HG03139 (cell line): ENCODE measurements at regions not wholly inside any gene's neighbourhood (a gene's known extent, or its start where the extent isn't known, plus 50 kb on each side); places are given as distances from the start of the nearest gene placed in this dataset.
"Not testable (repeated sequence)": the region's sequence is repeated elsewhere in the genome, so short reads cannot be mapped to it uniquely, and the experiment has no call there.

Experiments used
- ATAC-seq: cut with Tn5 transposase; IDR thresholded peaks from one replicate; pipeline ENCODE4 v1.9.1; 2021; ENCODE audit not compliant: unreplicated experiment

GRCh38 chrX:64853424-64853823, 122.8 kb downstream of the ZC4H2 start:
- ATAC-seq: no peak

- ATAC-seq: no peak
Measured at GRCh38 chrX:64850371-64851082, 125.7 kb downstream of the ZC4H2 start.

- ATAC-seq: no peak
Measured at GRCh38 chrX:64843224-64843623, 133.0 kb downstream of the ZC4H2 start.

DNA sequence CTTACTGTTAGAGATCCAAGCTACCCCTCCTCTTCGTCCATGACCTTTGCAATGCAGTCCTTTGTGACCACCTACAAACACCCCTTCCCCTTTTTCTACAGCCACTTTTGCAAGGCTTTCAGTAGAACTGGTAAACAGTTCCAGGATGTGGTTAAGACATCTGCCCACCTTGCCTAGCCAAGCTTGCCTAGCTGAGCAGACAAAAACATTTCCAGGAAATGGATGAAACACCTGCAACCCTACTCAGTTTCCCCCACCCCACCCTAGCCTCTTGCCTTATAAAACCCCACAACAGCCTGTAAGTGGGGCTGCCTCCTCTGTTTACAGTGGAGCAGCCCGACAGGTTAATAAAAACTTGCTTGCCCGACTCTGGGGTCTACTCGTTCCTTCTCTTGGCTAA, 133.8 kb downstream of the ZC4H2 start:
- ATAC-seq: peak; percentile 70

DNA sequence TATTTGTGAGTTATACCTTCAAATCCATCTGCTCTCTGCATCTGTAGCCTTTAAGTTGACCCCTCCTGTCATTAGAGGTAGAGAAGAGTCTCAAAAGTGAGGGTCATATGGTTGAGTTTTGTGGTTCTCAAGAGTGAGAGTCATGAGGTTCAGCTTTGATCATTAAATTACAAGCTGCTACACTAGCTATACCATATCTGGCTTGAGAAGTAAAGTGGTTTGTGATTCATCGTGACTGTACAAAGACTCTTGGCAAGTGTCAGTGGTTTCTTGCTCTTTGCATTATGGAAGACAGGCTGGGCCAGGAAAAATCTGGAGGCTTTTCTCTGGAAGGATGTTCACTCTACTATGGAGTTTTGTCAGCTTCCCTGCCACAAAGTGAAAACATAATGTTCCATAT, 170.6 kb downstream of the ZC4H2 start:
- no peak for ATAC-seq

- ATAC-seq: no peak
Measured at GRCh38 chrX:64792598-64793337, 183.5 kb downstream of the ZC4H2 start.

DNA sequence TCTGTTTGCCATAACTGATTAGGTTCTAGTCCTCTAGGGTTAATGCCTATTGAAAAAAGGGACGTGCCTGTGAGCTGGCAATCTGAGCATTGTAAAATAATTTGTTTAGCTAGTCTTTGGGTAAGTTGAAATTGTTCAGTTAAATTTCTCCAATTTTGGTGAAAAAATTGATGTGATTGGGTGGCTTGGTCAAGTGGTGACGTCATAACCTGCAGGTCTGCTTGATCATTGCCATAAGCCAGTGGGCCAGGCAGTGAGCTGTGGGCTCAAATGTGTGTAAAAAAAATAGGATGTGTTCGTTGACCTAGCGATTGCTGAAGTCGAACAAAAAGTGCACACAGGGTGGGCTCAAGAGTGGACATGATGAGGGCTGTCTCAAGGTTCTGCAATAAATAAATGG, 193.3 kb downstream of the ZC4H2 start:
- no peak for ATAC-seq

GRCh38 chrX:64758047-64758446, 218.2 kb downstream of the ZC4H2 start:
- no peak for ATAC-seq

- ATAC-seq: no peak
Measured at GRCh38 chrX:64739792-64740378, 236.4 kb downstream of the ZC4H2 start.

GRCh38 chrX:64698317-64698716, 277.9 kb downstream of the ZC4H2 start:
- ATAC-seq: no peak

DNA sequence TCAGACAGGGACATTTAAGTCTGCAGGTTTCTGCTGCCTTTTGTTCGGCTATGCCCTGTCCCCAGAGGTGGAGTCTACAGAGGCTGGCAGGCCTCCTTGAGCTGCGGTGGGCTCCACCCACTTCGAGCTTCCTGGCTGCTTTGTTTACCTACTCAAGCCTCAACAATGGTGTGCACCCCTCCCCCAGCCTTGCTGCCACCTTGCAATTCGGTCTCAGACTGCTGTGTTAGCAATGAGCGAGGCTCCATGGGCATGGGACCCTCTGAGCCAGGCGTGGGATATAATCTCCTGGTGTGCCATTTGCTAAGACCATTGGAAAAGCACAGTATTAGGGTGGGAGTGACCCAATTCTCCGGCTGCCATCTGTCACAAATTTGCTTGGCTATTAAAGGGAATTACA, 280.9 kb downstream of the ZC4H2 start:
- not testable (repeated sequence) for ATAC-seq

DNA sequence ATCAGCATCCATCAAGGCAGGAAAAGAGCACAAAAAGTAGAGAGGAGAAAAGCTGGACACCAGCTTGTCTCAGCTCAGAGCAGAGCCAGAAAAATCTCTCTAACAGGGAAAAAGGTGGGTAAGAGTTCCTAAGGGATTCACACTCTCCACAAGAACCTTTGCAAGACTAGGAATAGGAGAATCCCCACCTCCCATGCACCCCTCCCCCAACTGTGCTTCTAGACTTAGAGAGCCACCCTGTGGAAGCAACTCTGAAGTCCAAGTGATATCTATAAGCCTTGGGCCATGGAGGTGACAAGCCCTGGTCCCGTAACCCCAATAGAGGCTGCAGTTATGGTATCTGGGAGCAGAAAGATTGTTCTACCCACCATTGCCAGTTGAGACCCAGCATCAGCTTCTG, 267.6 kb upstream of the MTMR8 start:
- no peak for ATAC-seq

DNA sequence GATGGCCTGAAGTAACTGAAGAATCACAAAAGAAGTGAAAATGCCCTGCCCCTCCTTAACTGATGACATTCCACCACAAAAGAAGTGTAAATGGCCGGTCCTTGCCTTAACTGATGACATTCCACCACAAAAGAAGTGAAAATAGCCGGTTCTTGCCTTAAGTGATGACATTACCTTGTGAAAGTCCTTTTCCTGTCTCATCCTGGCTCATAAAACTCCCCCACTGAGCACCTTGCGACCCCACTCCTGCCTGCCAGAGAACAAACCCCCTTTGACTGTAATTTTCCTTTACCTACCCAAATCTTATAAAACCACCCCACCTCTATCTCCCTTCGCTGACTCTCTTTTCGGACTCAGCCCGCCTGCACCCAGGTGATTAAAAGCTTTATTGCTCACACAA, 262.0 kb upstream of the MTMR8 start:
- not testable (repeated sequence) for ATAC-seq

GRCh38 chrX:64642482-64642881, 247.2 kb upstream of the MTMR8 start:
- no peak for ATAC-seq
